ENCODE measurements at regions not wholly inside any gene's neighbourhood (a gene's known extent, or its start where the extent isn't known, plus 50 kb on each side); places are given as distances from the start of the nearest gene placed in this dataset.

DNA sequence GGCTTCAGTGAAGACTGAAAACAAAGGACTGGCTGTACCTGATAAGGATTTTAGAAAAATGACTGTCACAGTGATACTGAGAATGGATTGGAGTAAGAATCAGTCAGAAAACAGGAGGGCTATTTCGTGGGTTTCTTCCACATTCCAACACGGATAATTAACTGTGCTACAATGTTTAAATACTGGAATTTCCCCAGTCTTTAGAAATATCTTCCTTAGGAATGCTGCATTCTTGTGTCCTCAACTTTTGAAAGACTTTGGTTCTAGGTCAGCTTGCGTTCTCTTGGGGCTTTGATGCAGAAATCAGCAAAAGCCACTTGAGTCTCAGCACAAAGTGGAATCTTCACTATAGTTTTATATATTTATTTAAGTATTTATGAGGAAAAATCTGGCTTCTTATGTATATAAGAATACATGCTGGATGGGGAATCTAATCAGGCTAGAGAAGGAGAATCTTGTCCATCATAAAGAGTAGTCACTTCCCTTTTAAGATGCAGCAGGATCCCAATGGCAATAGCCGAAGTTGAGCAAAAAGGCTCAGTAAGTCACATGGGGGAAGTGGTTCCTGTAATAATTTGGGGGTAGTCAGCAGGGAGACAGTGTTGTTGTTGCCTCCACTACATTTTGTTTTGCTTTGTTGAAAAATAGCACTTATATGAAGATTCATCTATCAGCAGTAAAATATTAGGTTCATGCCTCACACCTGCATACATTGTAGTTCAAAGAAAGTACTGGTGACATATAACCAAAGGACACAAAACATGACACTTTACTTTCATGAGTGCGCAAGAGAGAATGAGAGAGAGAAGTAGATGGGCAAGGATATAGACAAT lies 86.0 kb downstream of the CH25H start:
- TF ChIP-seq POLR2AphosphoS2 (conservative IDR thresholded peaks at IDR 0.05; ENCODE audit: low read length): no peak
- no peak for TF ChIP-seq POLR2A (IDR thresholded peaks at IDR 0.05; ENCODE audit: low read length)
- TF ChIP-seq, protein P1, sequence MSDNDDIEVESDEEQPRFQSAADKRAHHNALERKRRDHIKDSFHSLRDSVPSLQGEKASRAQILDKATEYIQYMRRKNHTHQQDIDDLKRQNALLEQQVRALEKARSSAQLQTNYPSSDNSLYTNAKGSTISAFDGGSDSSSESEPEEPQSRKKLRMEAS (IDR thresholded peaks at IDR 0.05): no peak
- no peak for TF ChIP-seq RNF2 (IDR thresholded peaks at IDR 0.05; ENCODE audit: borderline replicate concordance, low read depth)
- TF ChIP-seq, protein P2, sequence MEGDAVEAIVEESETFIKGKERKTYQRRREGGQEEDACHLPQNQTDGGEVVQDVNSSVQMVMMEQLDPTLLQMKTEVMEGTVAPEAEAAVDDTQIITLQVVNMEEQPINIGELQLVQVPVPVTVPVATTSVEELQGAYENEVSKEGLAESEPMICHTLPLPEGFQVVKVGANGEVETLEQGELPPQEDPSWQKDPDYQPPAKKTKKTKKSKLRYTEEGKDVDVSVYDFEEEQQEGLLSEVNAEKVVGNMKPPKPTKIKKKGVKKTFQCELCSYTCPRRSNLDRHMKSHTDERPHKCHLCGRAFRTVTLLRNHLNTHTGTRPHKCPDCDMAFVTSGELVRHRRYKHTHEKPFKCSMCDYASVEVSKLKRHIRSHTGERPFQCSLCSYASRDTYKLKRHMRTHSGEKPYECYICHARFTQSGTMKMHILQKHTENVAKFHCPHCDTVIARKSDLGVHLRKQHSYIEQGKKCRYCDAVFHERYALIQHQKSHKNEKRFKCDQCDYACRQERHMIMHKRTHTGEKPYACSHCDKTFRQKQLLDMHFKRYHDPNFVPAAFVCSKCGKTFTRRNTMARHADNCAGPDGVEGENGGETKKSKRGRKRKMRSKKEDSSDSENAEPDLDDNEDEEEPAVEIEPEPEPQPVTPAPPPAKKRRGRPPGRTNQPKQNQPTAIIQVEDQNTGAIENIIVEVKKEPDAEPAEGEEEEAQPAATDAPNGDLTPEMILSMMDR (IDR thresholded peaks at IDR 0.05): no peak
- no peak for TF ChIP-seq RAD21 (conservative IDR thresholded peaks at IDR 0.05 in 1 of 2, IDR thresholded peaks at IDR 0.05 in 1 of 2)
- TF ChIP-seq CBX8 (IDR thresholded peaks at IDR 0.05): no peak
- TF ChIP-seq CHD4 (IDR thresholded peaks at IDR 0.05; ENCODE audit: borderline replicate concordance): no peak
- TF ChIP-seq MAFK (IDR thresholded peaks at IDR 0.05; ENCODE audit: partially characterized antibody): no peak
